KMS-11 (cell line): ENCODE measurements at regions not wholly inside any gene's neighbourhood (a gene's known extent, or its start where the extent isn't known, plus 50 kb on each side); places are given as distances from the start of the nearest gene placed in this dataset.

Experiments
- H2AFZ ChIP-seq: fragments of 200-600 bp; sonication (generic); 2 replicates; pipeline ENCODE4 v1.6.1; 2016; ENCODE audit warnings: antibody characterized with exemption, mixed run types, low read depth
- H3K27ac ChIP-seq: fragments of 200-600 bp; sonication (generic); 2 replicates; pipeline ENCODE4 v1.6.1; 2016; ENCODE audit warnings: mild to moderate bottlenecking, mixed run types
- H3K27me3 ChIP-seq: fragments of 200-600 bp; sonication (generic); 2 replicates; pipeline ENCODE4 v1.6.1; 2017; ENCODE audit warnings: mild to moderate bottlenecking, low read depth, mixed run types, moderate library complexity; ENCODE audit not compliant: insufficient read depth
- H3K36me3 ChIP-seq: fragments of 200-600 bp; sonication (generic); 2 replicates; pipeline ENCODE4 v1.6.1; 2017; ENCODE audit warnings: mild to moderate bottlenecking, mixed run types; ENCODE audit not compliant: insufficient read depth
- H3K4me1 ChIP-seq: fragments of 200-600 bp; sonication (generic); 2 replicates; pipeline ENCODE4 v1.6.1; 2016; ENCODE audit warnings: mild to moderate bottlenecking, low read depth, mixed run types; ENCODE audit not compliant: poor library complexity, severe bottlenecking
- H3K4me2 ChIP-seq: fragments of 200-600 bp; sonication (generic); 2 replicates; pipeline ENCODE4 v1.7.0; 2016; ENCODE audit warnings: mild to moderate bottlenecking, mixed run types
- H3K4me3 ChIP-seq: fragments of 200-600 bp; sonication (generic); IDR thresholded peaks from 2 replicates; pipeline ENCODE4 v1.6.1; 2017; ENCODE audit warnings: low read depth, low read length, mixed read lengths; ENCODE audit not compliant: insufficient read depth
- H3K79me2 ChIP-seq: fragments of 200-600 bp; sonication (generic); 2 replicates; pipeline ENCODE4 v1.6.1; 2016; ENCODE audit warnings: low read depth, mixed run types; ENCODE audit not compliant: insufficient read depth
- H3K9ac ChIP-seq: fragments of 200-600 bp; sonication (generic); 2 replicates; pipeline ENCODE4 v1.6.1; 2016; ENCODE audit warnings: mild to moderate bottlenecking, mixed run types
- H4K20me1 ChIP-seq: fragments of 200-600 bp; sonication (generic); 2 replicates; pipeline ENCODE4 v1.6.1; 2016; ENCODE audit warnings: mild to moderate bottlenecking, mixed run types; ENCODE audit not compliant: insufficient read depth
- CTCF ChIP-seq: fragments of 200-600 bp; sonication (generic); conservative IDR thresholded peaks from 2 replicates; pipeline ENCODE4 v1.6.1; 2017; ENCODE audit warnings: low read depth, mild to moderate bottlenecking, antibody characterized with exemption, low read length, moderate library complexity, mixed read lengths

- Histone ChIP-seq H3K4me1 (no peaks in the 10 kb centered on the region), H3K4me2 (no peak overlapping the region), H3K27ac (no peak overlapping the region), H3K79me2 (no peaks in the 10 kb centered on the region), H3K4me3 (no peak overlapping the region), H4K20me1 (no peaks in the 10 kb centered on the region), H3K9ac (no peak overlapping the region), H2AFZ (no peak overlapping the region), H3K36me3 (no peaks in the 10 kb centered on the region), H3K27me3 (no peaks in the 10 kb centered on the region)
- TF ChIP-seq CTCF = no peak
Observed at GRCh38 chr4:24105327-24106038, 215.6 kb upstream of the PPARGC1A start.

DNA sequence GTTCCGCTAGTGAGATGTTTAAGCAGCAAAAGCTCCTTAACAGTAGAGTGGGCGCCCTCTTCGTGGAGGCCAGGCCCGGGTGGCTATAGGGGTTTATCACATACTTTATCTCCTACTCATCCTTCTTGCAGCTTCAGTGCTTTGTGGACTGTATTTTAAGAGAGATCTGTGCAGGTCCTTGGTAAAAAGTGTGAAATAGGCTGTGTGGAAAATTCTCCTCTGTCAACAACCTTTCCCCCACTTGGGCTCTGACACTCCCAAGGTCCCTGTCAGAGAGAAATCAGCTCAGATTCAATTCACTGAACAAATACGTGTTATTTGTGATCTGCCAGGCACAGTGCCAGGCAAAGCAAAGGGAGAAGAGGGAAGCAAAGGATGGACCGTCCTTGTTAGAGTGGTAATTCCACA, 214.3 kb upstream of the PPARGC1A start:
- Histone ChIP-seq H3K27me3 (no peaks in the 10 kb centered on the region), H3K27ac (no peak overlapping the region), H3K36me3 (no peaks in the 10 kb centered on the region), H3K4me3 (no peak overlapping the region), H3K4me1 (no peaks in the 10 kb centered on the region), H3K79me2 (no peaks in the 10 kb centered on the region), H2AFZ (no peak overlapping the region), H4K20me1 (no peaks in the 10 kb centered on the region), H3K9ac (no peak overlapping the region), H3K4me2 (no peak overlapping the region)
- TF ChIP-seq CTCF = no peak

- H3K27ac ChIP-seq = no peak overlapping the region
- H2AFZ ChIP-seq = no peak overlapping the region
- H3K9ac ChIP-seq = no peak overlapping the region
Observed at GRCh38 chr4:24103434-24104157, 213.7 kb upstream of the PPARGC1A start.

GRCh38 chr4:24102621-24103020, 212.8 kb upstream of the PPARGC1A start:
- Histone ChIP-seq H4K20me1 (no peaks in the 10 kb centered on the region), H3K27me3 (no peaks in the 10 kb centered on the region), H3K4me2 (no peak overlapping the region), H2AFZ (no peak overlapping the region), H3K27ac (no peak overlapping the region), H3K4me1 (no peaks in the 10 kb centered on the region), H3K4me3 (no peak overlapping the region), H3K79me2 (no peaks in the 10 kb centered on the region), H3K36me3 (no peaks in the 10 kb centered on the region), H3K9ac (no peak overlapping the region)
- TF ChIP-seq CTCF = no peak

More at GRCh38 chr4:24103434-24104157, 213.7 kb upstream of the PPARGC1A start:
- no peak overlapping the region for H3K4me3 ChIP-seq
- no peak overlapping the region for H3K4me2 ChIP-seq
- H3K27me3 ChIP-seq = no peaks in the 10 kb centered on the region
- H3K79me2 ChIP-seq = no peaks in the 10 kb centered on the region
- TF ChIP-seq CTCF = no peak
- H3K4me1 ChIP-seq = no peaks in the 10 kb centered on the region
- H3K36me3 ChIP-seq = no peaks in the 10 kb centered on the region
- no peaks in the 10 kb centered on the region for H4K20me1 ChIP-seq
